Erythroblast (primary cell): ENCODE measurements at regions not wholly inside any gene's neighbourhood (a gene's known extent, or its start where the extent isn't known, plus 50 kb on each side); places are given as distances from the start of the nearest gene placed in this dataset.

Experiments
- GATA1 ChIP-seq: IDR thresholded peaks from 2 replicates; pipeline ENCODE4 v1.6.1; 2011; ENCODE audit warnings: low read depth, mild to moderate bottlenecking, control low read depth, low read length, moderate library complexity
- POLR2A ChIP-seq: IDR thresholded peaks from 2 replicates; pipeline ENCODE4 v1.6.1; 2011; ENCODE audit warnings: mild to moderate bottlenecking, low read length

- TF ChIP-seq POLR2A = no peak
- no peak for TF ChIP-seq GATA1
Measured at GRCh38 chr5:68141494-68141893, 74.1 kb upstream of the PIK3R1 start.
